Kidney (tissue), 13 donors: ENCODE measurements at regions not wholly inside any gene's neighbourhood (a gene's known extent, or its start where the extent isn't known, plus 50 kb on each side); places are given as distances from the start of the nearest gene placed in this dataset.
"Not testable (repeated sequence)": the region's sequence is repeated elsewhere in the genome, so short reads cannot be mapped to it uniquely, and the experiment has no call there.

Experiments
- DNase-seq, 5 donors: peaks; one replicate each; pipeline ENCODE4 v3.0.0-alpha.2; 2013 to 2020
- FAIRE-seq: peaks from 2 replicates; lab custom pipeline; 2012; peaks lifted over from hg19 to GRCh38; lab: Jason Lieb, UNC
- H3K27ac ChIP-seq, 2 donors: one replicate each; pipeline ENCODE4 v1.7.0; 2013; ENCODE audit warnings: low read depth in 2 of 2, low read length in 2 of 2, inconsistent platforms in 1 of 2
- H3K27me3 ChIP-seq: one replicate; pipeline ENCODE4 v1.7.1; 2013; ENCODE audit warnings: low read length, inconsistent platforms; ENCODE audit not compliant: control insufficient read depth, insufficient read depth
- H3K36me3 ChIP-seq, 3 donors: one replicate each; pipeline versions ENCODE4 v1.7.0 to v1.7.1; 2013; ENCODE audit warnings: low read length in 3 of 3, control low read depth in 1 of 3, inconsistent platforms in 1 of 3; ENCODE audit not compliant: insufficient read depth in 3 of 3, control insufficient read depth in 2 of 3
- H3K4me1 ChIP-seq, 3 donors: one replicate each; pipeline versions ENCODE4 v1.7.0 to v1.7.1; 2013; ENCODE audit warnings: low read length in 3 of 3, inconsistent platforms in 1 of 3, low read depth in 1 of 3; ENCODE audit not compliant: control insufficient read depth in 2 of 3, insufficient read depth in 2 of 3
- H3K4me3 ChIP-seq, 3 donors: one replicate each; pipeline versions ENCODE4 v1.7.0 to v1.8.1; 2013; ENCODE audit warnings: low read length in 3 of 3, control low read depth in 1 of 3, inconsistent platforms in 1 of 3
- H3K9ac ChIP-seq, 3 donors: one replicate each; pipeline versions ENCODE4 v1.7.0 to v1.7.1; 2013; ENCODE audit warnings: low read length in 3 of 3, control low read depth in 1 of 3, inconsistent platforms in 1 of 3
- H3K9me3 ChIP-seq, 3 donors: one replicate each; pipeline versions ENCODE4 v1.7.0 to v1.7.1; 2013; ENCODE audit warnings: low read length in 3 of 3, control low read depth in 1 of 3, inconsistent platforms in 1 of 3; ENCODE audit not compliant: control insufficient read depth in 2 of 3, insufficient read depth in 1 of 3
- CTCF ChIP-seq: IDR thresholded peaks from 3 replicates; pipeline ENCODE4 v1.5.1; 2012; ENCODE audit warnings: mild to moderate bottlenecking, moderate library complexity, borderline replicate concordance; ENCODE audit not compliant: insufficient read depth; ENCODE audit errors: extremely low read depth
- intact Hi-C: fragments of 100-400 bp; cut with DNase I; formaldehyde crosslinking; loops from one replicate; pipeline ENCODE4 v1.11.1; 2022
- donor health status: control.
- donor health status: control.
- donor health status: control.
- donor health status: control.
- donor health status: control.
- donor health status: DM: yes; HTN: yes; CAD: no.
- donor health status: Normal renal cell carcinoma (clear cell type).

DNA sequence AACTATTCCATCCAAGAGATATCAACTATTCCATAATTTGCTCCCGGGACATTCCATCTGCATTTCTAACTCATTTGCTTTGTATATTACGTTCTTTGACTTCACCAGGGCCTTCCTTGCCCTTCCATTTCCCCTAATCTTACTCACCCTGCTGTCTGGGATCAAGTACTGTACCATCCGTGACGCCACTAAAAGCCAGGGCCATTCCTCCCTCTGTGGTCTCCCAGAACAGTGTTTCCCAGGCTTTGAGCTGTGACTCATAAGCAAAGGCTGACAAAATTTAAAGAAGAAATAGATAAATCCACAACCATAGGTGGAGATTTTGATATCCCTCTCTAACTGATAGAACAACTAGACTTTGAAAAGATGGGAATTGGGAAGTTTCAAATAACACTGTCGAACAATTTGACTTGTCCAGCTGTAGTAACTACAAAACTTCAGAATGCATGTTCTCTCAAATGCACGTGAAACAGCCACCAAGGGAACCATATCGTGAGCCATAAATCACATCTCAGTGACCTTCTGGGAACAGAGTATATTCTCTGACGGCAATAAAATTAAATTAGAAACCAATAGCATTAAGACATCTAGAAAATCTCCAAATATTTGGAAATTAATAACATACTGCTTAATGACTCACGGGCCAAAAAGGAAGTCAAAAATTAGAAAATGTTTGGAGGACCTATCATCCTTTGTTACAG is 501.0 kb downstream of the SETD4 start:
- no peak overlapping the region for H3K4me3 ChIP-seq
- H3K9me3 ChIP-seq: no peaks in the 10 kb centered on the region
- FAIRE-seq: no peak
- TF ChIP-seq CTCF: no peak
- no peak overlapping the region for H3K9ac ChIP-seq
- intact Hi-C loops: no loop called here
- no peaks in the 10 kb centered on the region for H3K27me3 ChIP-seq
- DNase-seq: no peak
- no peaks in the 10 kb centered on the region for H3K36me3 ChIP-seq
- H3K4me1 ChIP-seq: peaks cover 0 to 3% (median 0%) of the 10 kb centered on the region in 3 donors
- no peak overlapping the region for H3K27ac ChIP-seq

GRCh38 chr21:35556536-35556935 is 503.8 kb downstream of the SETD4 start:
- Histone ChIP-seq H3K9ac (no peak overlapping the region), H3K9me3 (no peaks in the 10 kb centered on the region), H3K27me3 (no peaks in the 10 kb centered on the region), H3K27ac (no peak overlapping the region), H3K4me1 (no peaks in the 10 kb centered on the region), H3K4me3 (no peak overlapping the region), H3K36me3 (no peaks in the 10 kb centered on the region)
- DNase-seq: no peak
- intact Hi-C loops: no loop called here
- no peak for TF ChIP-seq CTCF
- no peak for FAIRE-seq

DNA sequence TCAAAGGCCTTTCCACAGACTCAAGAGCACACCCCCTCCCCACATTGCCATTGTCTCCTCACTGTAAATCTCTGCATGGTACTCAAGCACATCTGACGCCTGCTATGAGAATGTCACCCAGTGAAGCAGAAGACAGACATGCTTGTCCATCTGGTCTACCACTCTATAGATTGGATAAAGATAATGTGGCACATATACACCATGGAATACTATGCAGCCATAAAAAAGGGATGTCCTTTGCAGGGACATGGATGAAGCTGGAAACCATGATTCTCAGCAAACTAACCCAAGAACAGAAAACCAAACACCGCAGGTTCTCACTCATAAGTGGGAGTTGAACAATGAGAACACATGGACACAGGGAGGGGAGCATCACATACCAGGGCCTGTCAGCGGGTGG is 503.4 kb upstream of the RUNX1 start:
- intact Hi-C loops, FAIRE-seq, H3K4me3 ChIP-seq, DNase-seq, H3K36me3 ChIP-seq, H3K9me3 ChIP-seq, H3K27ac ChIP-seq, H3K27me3 ChIP-seq, H3K9ac ChIP-seq, H3K4me1 ChIP-seq: not testable (repeated sequence)

DNA sequence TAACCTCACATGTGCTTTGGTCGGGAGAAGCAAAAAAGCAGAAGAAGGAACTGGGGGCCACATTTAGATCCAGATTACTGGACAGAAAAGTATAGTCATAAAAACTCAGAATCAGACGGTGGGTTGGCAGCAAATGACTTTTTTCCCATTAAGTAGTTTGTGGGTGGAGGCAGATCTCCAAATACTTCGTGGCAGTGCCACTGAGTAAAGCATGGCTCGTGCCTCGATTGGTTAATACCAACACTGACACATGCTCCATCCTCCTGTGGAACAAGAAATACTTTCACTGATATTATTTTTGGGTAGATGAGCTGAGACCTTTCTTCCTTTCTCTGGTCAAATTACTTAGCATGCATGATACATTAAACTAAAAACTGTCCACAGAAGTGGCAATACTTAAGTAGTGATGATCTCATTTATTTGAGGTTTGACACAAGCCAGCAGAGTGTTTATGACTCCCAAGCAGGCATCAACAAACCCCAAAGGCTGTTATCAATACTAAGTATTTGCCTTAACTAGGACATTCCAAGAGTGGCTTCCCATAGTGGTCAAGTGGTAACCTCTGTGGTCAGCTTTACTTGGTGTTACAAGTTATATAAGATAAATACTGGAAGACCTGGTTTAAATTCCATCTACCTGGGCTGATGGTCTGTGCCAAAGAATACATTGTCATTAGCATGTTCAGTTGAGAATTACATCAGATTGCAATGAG is 500.0 kb upstream of the RUNX1 start:
- intact Hi-C loops: no loop called here
- Histone ChIP-seq H3K36me3 (no peaks in the 10 kb centered on the region), H3K4me1 (no peaks in the 10 kb centered on the region), H3K27ac (no peak overlapping the region), H3K9me3 (no peaks in the 10 kb centered on the region), H3K9ac (no peak overlapping the region), H3K4me3 (no peak overlapping the region), H3K27me3 (no peaks in the 10 kb centered on the region)
- FAIRE-seq (no peak), DNase-seq (no peak)
- TF ChIP-seq CTCF: no peak
